CD4-positive, alpha-beta memory T cell (primary cell): ENCODE measurements at regions not wholly inside any gene's neighbourhood (a gene's known extent, or its start where the extent isn't known, plus 50 kb on each side); places are given as distances from the start of the nearest gene placed in this dataset.
"Not testable (repeated sequence)": the region's sequence is repeated elsewhere in the genome, so short reads cannot be mapped to it uniquely, and the experiment has no call there.

Experiments used
- CTCF ChIA-PET: fragments of 350-600 bp; sonication (Branson Sonifier 250); formaldehyde crosslinking; loops from one replicate; lab custom pipeline; 2021; ENCODE audit warnings: inconsistent platforms; ENCODE audit not compliant: partially characterized antibody; lab: Charles Lee
- POLR2A ChIA-PET: fragments of 350-600 bp; sonication (Branson Sonifier 250); formaldehyde crosslinking; loops from one replicate; lab custom pipeline; 2021; ENCODE audit not compliant: partially characterized antibody; lab: Charles Lee
- DNase-seq, 5 donors: peaks; one replicate each; pipeline versions ENCODE4 v3.0.0 to v3.0.0-alpha.2; 2020 to 2022; ENCODE audit warnings: mixed read lengths in 1 of 5
- H3K27ac ChIP-seq: one replicate; pipeline ENCODE4 v1.7.0; 2013; ENCODE audit warnings: low read depth, low read length
- H3K27me3 ChIP-seq: 2 replicates; pipeline ENCODE4 v1.7.0; 2013; ENCODE audit warnings: mild to moderate bottlenecking, low read length, moderate library complexity; ENCODE audit not compliant: insufficient read depth
- H3K36me3 ChIP-seq: 2 replicates; pipeline ENCODE4 v1.7.0; 2013; ENCODE audit warnings: mild to moderate bottlenecking, low read length, moderate library complexity; ENCODE audit not compliant: insufficient read depth
- H3K4me1 ChIP-seq: 2 replicates; pipeline ENCODE4 v1.7.0; 2013; ENCODE audit warnings: mild to moderate bottlenecking, low read length, moderate library complexity; ENCODE audit not compliant: insufficient read depth
- H3K4me3 ChIP-seq, 2 donors: one replicate each; pipeline ENCODE4 v1.7.0; 2013; ENCODE audit warnings: low read length in 2 of 2, mild to moderate bottlenecking in 1 of 2
- H3K9me3 ChIP-seq, 2 donors: one replicate each; pipeline ENCODE4 v1.7.0; 2013; ENCODE audit warnings: low read length in 2 of 2, control low read depth in 1 of 2; ENCODE audit not compliant: control insufficient read depth in 1 of 2
- H3K27ac Mint-ChIP-seq, 7 donors: one replicate each; pipeline ENCODE4 v1.8.0; 2020 to 2021; ENCODE audit warnings: mixed read lengths in 7 of 7, mild to moderate bottlenecking in 6 of 7, inconsistent platforms in 3 of 7, moderate library complexity in 3 of 7
- H3K27me3 Mint-ChIP-seq, 2 donors: one replicate each; pipeline ENCODE4 v1.8.0; 2020 to 2021; ENCODE audit warnings: mixed read lengths in 2 of 2
- H3K36me3 Mint-ChIP-seq, 2 donors: one replicate each; pipeline ENCODE4 v1.8.0; 2020 to 2021; ENCODE audit warnings: mixed read lengths in 2 of 2, inconsistent platforms in 1 of 2, mild to moderate bottlenecking in 1 of 2
- H3K4me1 Mint-ChIP-seq, 4 donors: one replicate each; pipeline ENCODE4 v1.8.0; 2020 to 2021; ENCODE audit warnings: mixed read lengths in 4 of 4, mild to moderate bottlenecking in 1 of 4
- H3K4me3 Mint-ChIP-seq, 8 donors: one replicate each; pipeline ENCODE4 v1.8.0; 2020 to 2021; ENCODE audit warnings: mixed read lengths in 8 of 8, mild to moderate bottlenecking in 7 of 8, moderate library complexity in 6 of 8, inconsistent platforms in 3 of 8
- H3K9me3 Mint-ChIP-seq, 8 donors: one replicate each; pipeline ENCODE4 v1.8.0; 2020 to 2021; ENCODE audit warnings: mixed read lengths in 8 of 8, mild to moderate bottlenecking in 5 of 8, inconsistent platforms in 3 of 8, moderate library complexity in 1 of 8
- intact Hi-C: fragments of 100-400 bp; cut with micrococcal nuclease; formaldehyde crosslinking; loops from one replicate; pipeline ENCODE4 v1.15.1; 2023

DNA sequence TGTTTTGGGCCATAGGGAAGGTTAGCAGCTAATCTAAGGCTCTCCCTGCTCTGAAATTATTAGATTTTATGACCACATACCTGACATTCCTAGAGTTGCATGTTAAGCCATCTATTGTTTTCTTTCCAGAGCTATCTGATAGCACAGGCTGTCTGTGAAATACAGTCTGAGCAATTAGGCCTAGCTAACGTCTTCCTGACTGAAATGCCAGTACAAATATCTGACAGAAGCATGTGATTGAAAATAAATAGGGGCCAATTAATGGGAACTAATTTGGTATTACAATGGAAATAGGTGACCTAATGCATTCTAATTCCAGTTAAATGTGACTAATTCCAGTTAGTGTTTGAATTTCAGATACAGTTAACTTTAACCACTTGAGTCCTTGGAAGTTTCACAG, 115.2 kb downstream of the C12orf75 start:
- peaks cover 0 to 2% (median 0%) of the 10 kb centered on the region in 8 donors for H3K9me3 Mint-ChIP-seq
- ChIA-PET CTCF (no interaction called here), POLR2A (no interaction called here)
- no peak for DNase-seq
- H3K27ac ChIP-seq = no peak overlapping the region
- H3K36me3 ChIP-seq = no peaks in the 10 kb centered on the region
- no peak overlapping the region for H3K27ac Mint-ChIP-seq
- no peaks in the 10 kb centered on the region for H3K9me3 ChIP-seq
- H3K4me1 ChIP-seq = no peaks in the 10 kb centered on the region
- no peaks in the 10 kb centered on the region for H3K36me3 Mint-ChIP-seq
- H3K4me3 ChIP-seq = no peak overlapping the region
- intact Hi-C loops = no loop called here
- H3K4me1 Mint-ChIP-seq = no peaks in the 10 kb centered on the region
- peaks cover 13% of the 10 kb centered on the region in 2 donors for H3K27me3 Mint-ChIP-seq
- no peaks in the 10 kb centered on the region for H3K27me3 ChIP-seq
- H3K4me3 Mint-ChIP-seq = no peak overlapping the region

DNA sequence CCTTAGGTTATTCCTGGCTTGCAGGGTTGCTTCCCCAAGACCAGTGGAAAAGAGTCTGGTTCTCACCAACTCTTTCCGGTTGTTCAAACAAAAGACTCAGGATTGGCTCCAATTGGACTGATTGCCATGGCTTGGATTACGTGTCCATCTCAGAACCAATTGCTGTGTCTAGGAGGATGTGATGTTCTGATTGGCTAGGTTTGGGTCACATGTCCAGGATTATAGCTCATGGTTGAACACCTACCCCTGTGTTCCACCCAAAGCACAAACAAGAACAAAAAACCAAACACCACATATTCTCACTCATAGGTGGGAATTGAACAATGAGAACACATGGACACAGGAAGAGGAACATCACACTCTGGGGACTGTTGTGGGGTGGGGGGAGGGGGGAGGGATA, 116.0 kb downstream of the C12orf75 start:
- POLR2A ChIA-PET, DNase-seq, H3K27me3 ChIP-seq, H3K9me3 ChIP-seq, H3K36me3 ChIP-seq, H3K36me3 Mint-ChIP-seq, H3K4me3 Mint-ChIP-seq, H3K4me1 Mint-ChIP-seq, H3K4me3 ChIP-seq, H3K9me3 Mint-ChIP-seq, H3K27ac ChIP-seq, H3K4me1 ChIP-seq, CTCF ChIA-PET, intact Hi-C loops: not testable (repeated sequence)
- Mint-ChIP-seq H3K27me3 (peaks cover 16 to 18% of the 10 kb centered on the region in 2 donors), H3K27ac (peak overlapping the region in 1 of 7 donors; percentile 57)

DNA sequence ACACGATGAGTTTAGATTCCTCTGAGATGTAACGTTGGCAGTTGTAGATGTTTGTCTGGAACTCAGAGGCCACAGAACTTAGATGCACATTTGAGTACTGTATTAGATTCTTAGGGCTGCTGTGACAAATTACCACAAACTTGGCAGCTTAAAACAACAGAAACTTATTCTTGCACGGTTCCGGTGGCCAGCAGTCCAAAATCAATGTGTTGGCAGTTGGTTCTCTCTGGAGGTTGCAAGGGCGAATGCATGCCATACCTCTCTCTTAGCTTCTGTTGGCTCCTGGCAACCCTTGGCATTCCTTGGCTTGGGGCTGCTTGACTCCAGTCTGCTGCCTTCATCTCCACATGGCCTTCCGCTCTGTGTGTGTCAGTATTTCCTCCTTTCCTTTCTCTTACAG, 118.9 kb downstream of the C12orf75 start:
- no peak for DNase-seq
- no peaks in the 10 kb centered on the region for H3K4me1 Mint-ChIP-seq
- no peak overlapping the region for H3K27ac Mint-ChIP-seq
- H3K27me3 Mint-ChIP-seq = peaks cover 6 to 8% of the 10 kb centered on the region in 2 donors
- POLR2A ChIA-PET = no interaction called here
- no peaks in the 10 kb centered on the region for H3K9me3 Mint-ChIP-seq
- H3K36me3 ChIP-seq = no peaks in the 10 kb centered on the region
- intact Hi-C loops = no loop called here
- CTCF ChIA-PET = no interaction called here
- no peak overlapping the region for H3K27ac ChIP-seq
- H3K9me3 ChIP-seq = no peaks in the 10 kb centered on the region
- no peaks in the 10 kb centered on the region for H3K4me1 ChIP-seq
- H3K4me3 Mint-ChIP-seq = no peak overlapping the region
- no peak overlapping the region for H3K4me3 ChIP-seq
- no peaks in the 10 kb centered on the region for H3K36me3 Mint-ChIP-seq
- no peaks in the 10 kb centered on the region for H3K27me3 ChIP-seq

DNA sequence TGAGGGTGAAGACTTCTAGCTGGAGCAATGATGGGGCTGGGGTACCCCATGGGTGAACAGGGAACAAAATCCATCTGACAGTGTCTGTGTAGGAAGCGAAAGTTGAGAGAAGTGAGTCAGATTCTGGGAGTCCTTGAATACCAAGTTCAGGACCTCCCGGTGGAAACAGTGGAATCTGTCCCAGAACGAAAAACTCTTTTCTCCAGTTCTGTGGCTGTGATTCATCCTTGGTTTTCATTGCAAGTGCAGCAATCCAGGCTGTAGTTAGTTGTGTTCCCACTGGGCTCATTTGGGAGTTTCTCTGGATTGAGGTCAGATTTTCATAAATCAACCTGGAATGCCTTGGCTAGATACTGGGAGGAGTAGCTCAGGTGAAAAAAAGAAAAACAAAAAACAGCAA, 120.7 kb downstream of the C12orf75 start:
- H3K4me3 ChIP-seq = no peak overlapping the region
- H3K27me3 Mint-ChIP-seq = peaks cover 7 to 10% of the 10 kb centered on the region in 2 donors
- intact Hi-C loops = no loop called here
- no peak overlapping the region for H3K27ac ChIP-seq
- no peaks in the 10 kb centered on the region for H3K36me3 Mint-ChIP-seq
- H3K27me3 ChIP-seq = no peaks in the 10 kb centered on the region
- POLR2A ChIA-PET = no interaction called here
- no peak overlapping the region for H3K4me3 Mint-ChIP-seq
- no peaks in the 10 kb centered on the region for H3K36me3 ChIP-seq
- no peaks in the 10 kb centered on the region for H3K9me3 Mint-ChIP-seq
- no peaks in the 10 kb centered on the region for H3K4me1 Mint-ChIP-seq
- H3K4me1 ChIP-seq = no peaks in the 10 kb centered on the region
- no peak for DNase-seq
- no peaks in the 10 kb centered on the region for H3K9me3 ChIP-seq
- no peak overlapping the region for H3K27ac Mint-ChIP-seq
- CTCF ChIA-PET = no interaction called here

DNA sequence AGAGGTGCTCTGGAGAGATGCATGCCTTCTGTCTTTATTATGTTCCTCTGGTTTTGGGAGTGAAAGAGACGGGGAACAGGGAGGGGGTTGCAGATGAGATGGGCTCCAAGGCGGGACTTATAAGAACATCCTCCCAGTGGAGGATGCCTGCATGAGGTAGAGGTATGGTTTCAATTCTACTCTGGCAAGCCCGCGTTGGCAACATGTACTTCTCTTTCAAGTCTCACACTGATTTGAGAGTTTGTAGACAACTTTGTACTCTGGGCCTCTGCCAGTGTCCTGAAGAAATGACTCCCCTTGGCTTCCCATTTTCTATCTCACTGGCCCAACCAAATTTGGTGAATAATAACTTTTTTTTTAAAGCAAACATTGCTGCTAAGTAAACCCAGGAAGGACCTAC, 121.3 kb downstream of the C12orf75 start:
- Mint-ChIP-seq H3K36me3 (no peaks in the 10 kb centered on the region), H3K27me3 (peaks cover 7 to 12% of the 10 kb centered on the region in 2 donors), H3K9me3 (no peaks in the 10 kb centered on the region), H3K4me3 (no peak overlapping the region), H3K4me1 (no peaks in the 10 kb centered on the region), H3K27ac (peak overlapping the region in 1 of 7 donors; percentile 11)
- DNase-seq = no peak
- POLR2A ChIA-PET = no interaction called here
- Histone ChIP-seq H3K4me1 (no peaks in the 10 kb centered on the region), H3K4me3 (no peak overlapping the region), H3K9me3 (no peaks in the 10 kb centered on the region), H3K36me3 (no peaks in the 10 kb centered on the region), H3K27ac (no peak overlapping the region), H3K27me3 (no peaks in the 10 kb centered on the region)
- CTCF ChIA-PET = no interaction called here
- intact Hi-C loops = no loop called here

DNA sequence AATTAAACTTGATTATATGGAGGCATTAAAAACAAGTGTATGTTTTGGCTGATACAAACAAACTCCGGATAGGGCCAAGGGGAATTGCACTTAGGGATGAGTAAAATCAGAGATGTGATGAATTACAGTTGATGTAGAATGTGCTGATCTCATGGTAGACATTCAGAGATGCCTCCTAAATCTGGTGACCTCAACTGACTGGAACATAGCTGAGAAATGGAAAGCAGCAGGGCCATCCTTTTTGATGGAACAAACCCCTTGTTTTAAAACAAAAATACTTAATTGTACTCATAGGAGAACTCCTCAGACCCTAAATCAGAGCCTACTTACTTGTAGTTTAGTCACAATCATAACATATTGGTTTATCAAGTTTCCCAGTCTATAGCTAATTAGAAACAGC, 122.8 kb downstream of the C12orf75 start:
- no peak overlapping the region for H3K4me3 ChIP-seq
- H3K4me1 ChIP-seq = no peaks in the 10 kb centered on the region
- ChIA-PET CTCF (no interaction called here), POLR2A (no interaction called here)
- H3K27me3 Mint-ChIP-seq = peaks cover 7 to 16% of the 10 kb centered on the region in 2 donors
- H3K27ac Mint-ChIP-seq = no peak overlapping the region
- H3K9me3 ChIP-seq = no peaks in the 10 kb centered on the region
- H3K4me1 Mint-ChIP-seq = no peaks in the 10 kb centered on the region
- no peak for DNase-seq
- no peaks in the 10 kb centered on the region for H3K27me3 ChIP-seq
- no peaks in the 10 kb centered on the region for H3K36me3 ChIP-seq
- H3K36me3 Mint-ChIP-seq = no peaks in the 10 kb centered on the region
- H3K4me3 Mint-ChIP-seq = no peak overlapping the region
- H3K9me3 Mint-ChIP-seq = peaks cover 0 to 3% (median 0%) of the 10 kb centered on the region in 8 donors
- H3K27ac ChIP-seq = no peak overlapping the region
- intact Hi-C loops = no loop called here

DNA sequence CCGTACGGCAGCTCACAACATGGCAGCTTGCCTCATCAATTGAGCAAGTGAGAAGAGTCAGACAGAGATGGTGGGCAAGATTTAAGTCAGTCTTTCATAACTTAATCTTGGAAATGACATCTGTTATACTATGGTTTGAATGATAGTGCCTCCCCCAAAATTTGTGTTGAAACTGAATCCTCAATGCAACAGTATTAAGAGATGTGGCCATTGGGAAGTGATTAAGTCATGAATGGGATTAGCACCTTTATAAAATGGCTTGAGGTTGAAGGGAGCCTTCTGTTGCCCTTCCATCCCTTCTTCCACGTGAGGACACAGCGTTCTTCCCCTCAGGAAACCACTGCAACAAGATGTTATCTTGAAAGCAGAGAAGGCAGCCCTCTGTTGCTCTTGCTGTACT, 124.2 kb downstream of the C12orf75 start:
- Histone ChIP-seq H3K27me3 (no peaks in the 10 kb centered on the region), H3K9me3 (no peaks in the 10 kb centered on the region), H3K36me3 (no peaks in the 10 kb centered on the region), H3K27ac (no peak overlapping the region), H3K4me1 (no peaks in the 10 kb centered on the region), H3K4me3 (no peak overlapping the region)
- H3K27me3 Mint-ChIP-seq = peaks cover 9 to 17% of the 10 kb centered on the region in 2 donors
- H3K4me1 Mint-ChIP-seq = no peaks in the 10 kb centered on the region
- CTCF ChIA-PET = no interaction called here
- no peak overlapping the region for H3K4me3 Mint-ChIP-seq
- POLR2A ChIA-PET = no interaction called here
- intact Hi-C loops = no loop called here
- no peak for DNase-seq
- peaks cover 0 to 6% (median 0%) of the 10 kb centered on the region in 8 donors for H3K9me3 Mint-ChIP-seq
- no peaks in the 10 kb centered on the region for H3K36me3 Mint-ChIP-seq
- H3K27ac Mint-ChIP-seq = no peak overlapping the region

DNA sequence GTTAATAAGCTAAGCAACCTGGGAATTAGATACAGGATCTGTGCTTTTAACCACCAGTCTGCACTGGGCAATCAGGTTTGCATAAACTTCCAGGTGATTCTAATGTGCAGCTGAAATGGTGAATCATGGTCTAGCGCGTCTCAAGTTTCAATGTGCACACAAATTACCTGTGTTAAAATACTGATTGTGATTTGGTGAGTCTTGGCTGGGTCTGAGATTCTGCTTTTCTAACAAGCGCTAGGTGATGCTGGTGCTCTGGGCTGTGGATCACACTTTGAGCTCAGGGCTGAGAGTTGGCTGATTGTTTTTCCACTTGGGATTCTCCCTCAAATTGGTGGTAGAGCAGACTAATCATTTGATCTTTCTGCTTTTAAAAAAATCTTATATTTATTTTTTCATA, 124.8 kb downstream of the C12orf75 start:
- H3K4me1 Mint-ChIP-seq = no peaks in the 10 kb centered on the region

More for the DNA sequence above, 124.8 kb downstream of the C12orf75 start:
- intact Hi-C loops = no loop called here
- Histone ChIP-seq H3K27me3 (no peaks in the 10 kb centered on the region), H3K4me3 (no peak overlapping the region), H3K9me3 (no peaks in the 10 kb centered on the region), H3K27ac (no peak overlapping the region), H3K4me1 (no peaks in the 10 kb centered on the region), H3K36me3 (no peaks in the 10 kb centered on the region)
- Mint-ChIP-seq H3K36me3 (no peaks in the 10 kb centered on the region), H3K27ac (no peak overlapping the region), H3K9me3 (peaks cover 0 to 6% (median 0%) of the 10 kb centered on the region in 8 donors), H3K27me3 (peaks cover 9 to 17% of the 10 kb centered on the region in 2 donors), H3K4me3 (no peak overlapping the region)
- POLR2A ChIA-PET = no interaction called here
- DNase-seq = no peak
- CTCF ChIA-PET = no interaction called here
